HG03066 (cell line): ENCODE measurements at regions not wholly inside any gene's neighbourhood (a gene's known extent, or its start where the extent isn't known, plus 50 kb on each side); places are given as distances from the start of the nearest gene placed in this dataset.
"Not testable (repeated sequence)": the region's sequence is repeated elsewhere in the genome, so short reads cannot be mapped to it uniquely, and the experiment has no call there.

Source experiments
- ATAC-seq: cut with Tn5 transposase; IDR thresholded peaks from one replicate; pipeline ENCODE4 v1.9.1; 2021; ENCODE audit warnings: low read depth; ENCODE audit not compliant: unreplicated experiment

DNA sequence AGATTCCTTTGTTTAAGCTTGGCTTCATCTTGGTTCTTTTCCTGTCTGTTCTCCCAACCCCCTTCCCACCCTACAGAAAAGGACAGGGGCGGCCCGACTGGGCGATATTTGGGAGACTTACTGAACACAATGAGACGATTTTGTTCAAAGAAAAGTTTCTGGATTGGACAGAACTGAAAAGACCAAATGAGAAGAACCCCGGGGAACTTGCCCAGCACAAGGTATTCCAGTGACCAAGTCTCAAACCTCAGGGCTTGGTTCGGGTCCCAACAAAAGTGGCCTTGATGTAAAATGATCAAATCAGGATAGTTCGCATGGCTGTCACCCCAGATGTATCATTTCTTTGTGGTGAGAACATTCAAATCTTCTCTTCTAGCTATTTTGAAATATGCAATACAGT is 73.9 kb upstream of the LYZL2 start:
- not testable (repeated sequence) for ATAC-seq

DNA sequence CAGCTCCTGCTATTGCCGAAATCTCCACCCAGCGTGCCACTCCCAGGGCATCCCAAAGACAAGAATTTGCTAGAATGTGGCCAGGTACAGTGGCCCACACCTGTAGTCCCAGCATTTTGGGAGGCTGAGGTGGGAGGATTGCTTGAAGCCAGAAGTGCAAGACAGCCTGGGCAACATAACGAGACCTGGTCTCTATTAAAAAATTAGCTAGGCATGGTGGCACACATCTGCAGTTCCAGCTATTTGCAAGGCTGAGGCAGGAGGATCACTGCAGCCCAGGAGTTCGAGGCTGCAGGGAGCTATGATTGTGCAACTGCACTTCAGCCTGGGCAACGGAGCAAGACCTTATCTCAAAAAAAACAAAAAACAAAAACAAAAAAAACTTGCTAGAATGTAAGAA is 73.3 kb upstream of the LYZL2 start:
- no peak for ATAC-seq

DNA sequence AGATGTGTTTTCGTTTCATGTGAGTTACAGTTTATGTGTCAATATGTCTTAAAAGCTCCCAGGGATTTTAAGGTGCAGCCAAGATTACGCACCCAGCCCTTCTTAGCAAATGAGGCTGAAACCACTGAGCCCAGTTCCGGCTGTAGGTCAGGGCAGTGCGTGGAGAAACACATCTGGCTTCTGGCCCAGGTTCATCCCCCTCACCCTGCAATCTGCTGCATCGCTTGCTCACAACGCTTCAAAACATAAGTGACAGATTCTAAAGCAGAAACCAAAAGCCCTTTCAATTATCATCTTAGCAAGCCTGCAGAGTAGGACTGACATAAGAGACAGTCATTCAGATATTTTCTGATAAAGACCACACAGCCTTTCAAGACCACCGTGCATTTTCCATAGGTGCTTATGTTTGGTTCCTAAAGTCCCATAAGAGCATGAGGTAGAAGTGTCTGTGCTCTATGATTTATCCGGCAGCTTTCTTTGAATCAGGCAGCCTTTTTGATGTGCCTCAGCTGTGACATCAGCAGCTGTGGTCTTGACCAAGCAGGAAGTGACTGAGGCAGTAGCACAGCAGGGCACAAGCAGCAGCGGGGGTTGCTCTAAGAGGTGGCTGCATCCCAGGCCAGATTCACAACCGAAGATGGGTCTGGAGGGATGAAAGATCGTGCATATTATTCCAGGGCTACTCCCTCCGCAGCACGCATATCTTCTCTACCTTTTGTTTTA is 72.1 kb upstream of the LYZL2 start:
- peak; percentile 56 for ATAC-seq

DNA sequence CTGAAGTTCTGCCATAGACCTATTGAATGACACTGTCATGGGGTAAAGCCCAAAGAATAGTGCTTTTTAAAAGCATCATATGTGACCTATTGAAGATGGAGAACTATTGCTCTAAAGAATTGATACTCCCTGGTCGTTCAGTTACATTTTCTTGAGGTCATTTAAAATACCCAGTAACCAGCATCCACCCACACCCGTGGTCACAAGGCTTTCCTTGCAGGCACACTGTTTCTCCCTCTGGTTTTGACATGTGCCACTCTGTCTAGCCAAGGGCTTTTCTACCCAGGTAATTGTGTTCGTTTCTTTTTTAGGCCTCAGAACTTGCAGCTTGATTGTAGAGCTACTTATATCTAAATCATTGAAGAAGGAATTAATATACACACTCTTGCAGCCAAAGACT is 68.3 kb upstream of the LYZL2 start:
- ATAC-seq, result no peak

DNA sequence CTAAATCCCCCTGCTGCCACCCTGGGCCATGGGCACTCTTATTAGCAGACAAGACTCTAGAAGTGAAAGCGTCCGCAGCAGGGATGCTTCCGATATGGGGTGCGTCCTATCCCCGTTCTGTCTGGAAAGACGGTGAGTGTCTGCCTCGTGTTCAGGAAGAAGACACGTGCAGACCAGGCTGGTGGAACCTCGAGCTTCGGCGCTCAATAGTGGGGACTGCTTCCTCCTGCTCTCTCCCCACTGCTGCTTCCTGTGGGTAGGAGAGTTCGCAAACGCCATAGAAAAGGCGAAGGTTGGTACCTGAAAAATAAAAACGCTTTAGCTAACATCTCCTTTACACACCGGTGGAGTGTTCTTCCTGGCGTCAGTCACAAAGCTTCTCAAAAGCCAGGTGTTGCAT is 67.7 kb upstream of the LYZL2 start:
- ATAC-seq, result not testable (repeated sequence)

DNA sequence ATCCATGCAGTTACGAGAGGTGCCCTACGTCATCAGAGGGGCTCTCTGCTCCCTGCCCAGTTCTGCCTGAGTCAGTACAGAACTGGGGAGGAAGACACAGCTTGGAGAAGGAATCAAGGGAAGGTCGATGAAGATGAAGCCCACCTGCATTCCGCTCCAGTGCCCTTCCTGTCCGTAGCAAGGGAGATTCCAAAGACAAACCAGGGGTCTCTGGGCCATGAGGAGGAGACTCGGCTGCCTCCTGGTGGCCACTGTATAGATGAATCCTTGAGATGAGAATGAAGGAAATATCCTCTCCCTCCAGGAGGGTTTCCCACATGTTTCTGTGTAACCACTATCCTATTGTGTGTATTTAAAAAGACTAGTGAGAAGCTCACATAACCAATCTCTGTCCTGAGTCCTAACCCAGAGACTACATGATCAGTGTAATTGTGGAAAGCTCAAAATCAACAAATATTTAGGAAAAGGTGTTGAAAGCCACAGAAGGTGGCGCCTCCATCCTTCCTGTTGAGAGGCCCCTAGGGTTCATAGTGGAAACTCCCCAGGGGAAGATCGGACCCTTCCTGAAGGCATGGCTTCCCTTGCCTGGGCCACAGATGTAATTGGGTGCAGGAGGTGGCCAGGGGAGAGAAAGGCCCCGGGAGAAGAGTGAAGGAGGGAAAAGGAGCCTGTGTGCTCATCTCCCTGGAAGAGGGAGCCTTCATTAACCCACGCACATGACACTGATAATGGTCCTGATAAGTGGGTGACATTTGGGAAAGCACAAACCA is 67.0 kb upstream of the LYZL2 start:
- not testable (repeated sequence) for ATAC-seq

DNA sequence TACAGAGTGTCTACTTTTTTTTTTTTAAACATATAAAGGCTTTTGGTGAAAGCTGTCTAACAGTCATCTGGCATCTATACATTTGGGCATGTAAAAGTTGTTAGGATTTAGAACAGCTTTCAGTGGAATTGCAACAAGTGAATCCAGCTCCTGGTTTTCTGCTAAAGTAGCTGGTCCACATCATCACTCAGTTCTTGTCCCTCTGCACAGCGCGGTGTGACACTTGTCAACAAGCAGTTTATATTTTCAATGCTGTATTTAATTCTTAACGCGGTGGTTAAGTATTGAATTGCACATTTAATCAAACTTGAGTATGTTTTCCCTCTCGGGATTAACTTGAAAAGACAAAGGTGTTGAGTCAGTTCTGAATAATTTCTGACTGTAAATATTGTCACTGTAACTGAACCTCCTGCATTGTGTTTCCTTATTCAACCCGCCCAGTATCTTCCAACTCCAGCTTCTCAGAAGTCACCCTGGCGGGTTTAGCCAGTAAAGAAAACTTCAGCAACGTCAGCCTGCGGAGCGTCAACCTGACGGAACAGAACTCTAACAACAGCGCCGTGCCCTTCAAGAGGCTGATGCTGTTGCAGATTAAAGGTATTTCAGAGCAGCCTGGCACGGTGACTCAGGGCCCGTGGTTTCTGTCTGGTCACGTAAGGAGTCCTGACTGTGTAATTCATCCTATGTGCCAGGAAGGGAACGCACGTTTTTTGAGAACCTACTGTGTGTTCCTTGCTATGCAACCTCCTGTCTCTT is 66.1 kb upstream of the LYZL2 start:
- ATAC-seq, result not testable (repeated sequence)

DNA sequence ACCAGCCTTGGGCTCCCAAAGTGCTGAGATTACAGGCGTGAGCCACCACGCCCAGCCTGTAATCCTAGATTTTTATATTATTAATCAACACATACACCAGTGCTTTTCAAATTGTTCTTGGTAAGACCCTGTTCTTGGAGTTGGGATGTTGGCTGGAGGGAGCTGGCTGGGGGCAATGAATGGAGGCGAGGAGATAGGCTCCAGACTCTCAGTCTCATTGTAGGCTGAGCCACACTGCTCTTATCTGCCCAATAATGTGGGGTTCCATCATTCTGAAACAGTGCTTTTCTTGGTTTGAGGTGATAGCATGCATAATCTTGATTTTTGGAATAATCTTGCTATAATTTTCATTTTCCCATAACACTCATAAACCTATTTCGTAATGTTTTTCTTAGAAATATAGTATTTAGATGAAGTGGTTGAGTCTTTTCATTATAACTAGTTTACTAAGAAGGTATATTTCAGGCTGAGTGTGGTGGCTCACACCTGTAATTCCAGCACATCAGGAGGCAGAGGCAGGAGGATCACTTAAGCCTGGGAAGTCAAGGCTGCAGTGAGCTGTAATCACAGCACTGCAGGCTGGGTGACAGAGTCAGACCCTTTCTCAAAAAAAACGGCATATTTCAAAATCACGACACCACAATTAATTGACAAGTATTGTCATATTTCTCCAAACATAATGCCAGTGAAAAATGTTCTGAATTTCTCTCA is 65.1 kb upstream of the LYZL2 start:
- ATAC-seq, result no peak

DNA sequence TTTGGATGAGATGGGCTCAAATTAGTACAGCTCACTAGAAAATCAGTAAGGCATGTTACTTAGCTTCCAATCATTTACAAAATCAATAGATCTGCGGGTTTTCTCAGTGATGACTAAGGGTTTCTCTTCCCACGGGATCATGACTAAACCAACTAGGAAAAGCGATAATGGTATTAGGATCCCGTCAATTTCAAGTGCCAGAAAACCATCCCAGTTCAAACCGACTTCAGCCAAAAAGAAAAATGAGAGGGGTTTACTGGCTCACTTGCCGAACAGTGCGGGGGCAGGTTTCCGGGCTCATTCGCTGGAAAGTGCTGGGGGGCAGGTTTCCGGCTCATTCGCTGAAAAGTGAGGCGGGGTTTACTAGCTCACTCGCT is 62.1 kb upstream of the LYZL2 start:
- no peak for ATAC-seq

DNA sequence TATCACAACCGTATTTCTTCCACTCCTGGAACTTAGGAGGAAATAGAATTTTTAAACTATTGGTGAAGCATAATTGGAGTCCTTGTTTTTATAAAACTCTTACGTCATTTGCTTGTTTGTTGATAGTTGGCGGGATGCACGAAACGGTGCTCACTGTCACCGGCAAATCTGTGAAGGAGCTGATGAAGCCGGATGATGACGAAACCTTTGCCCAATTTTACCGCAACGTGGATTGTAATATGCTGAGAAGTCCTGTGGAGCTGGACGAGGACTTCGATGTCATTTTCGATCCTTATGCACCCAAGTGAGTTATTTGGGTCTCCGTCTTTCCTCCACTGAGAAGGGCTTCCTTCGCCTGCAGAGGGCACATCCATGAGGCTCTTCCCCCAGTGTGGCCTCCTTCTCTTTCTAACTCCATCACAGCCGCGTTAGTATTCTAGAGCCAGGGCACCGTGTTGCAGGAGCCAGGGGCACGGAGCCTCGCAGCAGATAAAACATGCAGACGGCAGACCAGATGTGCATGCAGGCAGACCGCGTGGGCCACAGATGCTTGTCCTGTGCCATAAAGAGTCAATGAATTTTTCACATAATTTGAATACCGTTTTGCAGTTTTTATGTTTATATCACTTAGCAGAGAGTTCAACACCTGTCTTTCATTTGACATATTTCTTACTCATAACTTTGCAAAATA is 61.5 kb upstream of the LYZL2 start:
- not testable (repeated sequence) for ATAC-seq

DNA sequence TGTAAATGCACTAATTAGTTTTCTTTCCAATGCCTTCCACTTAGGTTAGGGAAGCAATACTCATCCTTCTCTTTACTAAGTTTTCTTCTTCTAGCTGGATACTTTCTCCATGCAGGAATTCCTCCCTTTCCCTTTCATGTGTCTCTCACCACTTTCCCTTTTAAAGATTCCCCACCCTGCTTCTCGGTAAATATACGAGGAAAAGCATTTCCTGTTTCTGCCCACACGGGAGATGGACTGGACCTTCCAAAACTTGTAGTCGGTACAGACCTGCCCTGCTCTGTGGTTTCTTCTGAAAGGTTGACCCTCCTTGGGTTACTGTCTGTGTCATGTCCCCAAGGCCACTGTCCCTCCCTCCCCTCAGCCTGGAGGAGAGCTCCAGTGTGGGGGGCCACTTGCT is 58.9 kb upstream of the LYZL2 start:
- ATAC-seq, result no peak

DNA sequence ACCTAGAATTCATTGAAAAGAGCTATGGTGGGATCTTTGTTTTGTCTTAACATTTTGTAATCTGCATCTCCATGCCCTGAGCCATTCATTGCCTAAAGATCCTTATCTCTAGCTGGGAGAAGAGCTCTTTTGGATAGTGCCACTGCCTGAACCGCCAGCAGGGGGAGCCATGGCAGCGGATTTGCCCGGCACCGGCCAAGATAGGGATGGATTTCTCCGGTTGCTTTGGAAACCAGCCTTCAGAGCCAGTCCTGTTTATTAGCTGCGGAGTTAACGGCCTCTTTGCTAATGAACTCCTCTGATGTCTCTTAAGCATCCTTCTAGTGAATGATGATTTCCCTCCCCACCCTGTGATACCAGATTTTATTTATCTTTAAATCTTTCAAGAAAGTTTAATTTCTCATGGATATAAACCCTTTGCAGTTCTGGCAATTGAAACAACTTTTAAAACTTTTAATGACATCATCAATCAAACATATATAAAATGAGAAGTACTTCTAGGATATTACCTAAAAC is 58.2 kb upstream of the LYZL2 start:
- ATAC-seq, result no peak

DNA sequence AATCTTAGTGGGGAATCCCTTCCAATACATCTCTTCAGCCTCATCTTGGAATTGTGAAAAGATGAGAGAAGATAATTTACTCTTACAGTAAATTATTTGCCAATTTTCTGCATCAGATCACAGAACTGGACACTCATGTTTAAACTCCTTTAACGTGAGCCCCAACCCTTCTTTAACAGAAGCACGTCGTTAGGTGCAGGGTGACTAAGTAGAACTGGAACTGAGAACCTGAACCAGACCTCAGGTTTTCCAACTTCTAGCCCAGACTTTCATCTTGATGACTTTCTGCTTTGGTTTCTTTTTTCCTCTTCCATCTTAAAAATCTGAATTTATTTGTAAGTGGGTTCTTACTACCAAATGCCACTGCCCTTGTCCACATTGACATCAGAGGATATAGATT is 57.2 kb upstream of the LYZL2 start:
- no peak for ATAC-seq

DNA sequence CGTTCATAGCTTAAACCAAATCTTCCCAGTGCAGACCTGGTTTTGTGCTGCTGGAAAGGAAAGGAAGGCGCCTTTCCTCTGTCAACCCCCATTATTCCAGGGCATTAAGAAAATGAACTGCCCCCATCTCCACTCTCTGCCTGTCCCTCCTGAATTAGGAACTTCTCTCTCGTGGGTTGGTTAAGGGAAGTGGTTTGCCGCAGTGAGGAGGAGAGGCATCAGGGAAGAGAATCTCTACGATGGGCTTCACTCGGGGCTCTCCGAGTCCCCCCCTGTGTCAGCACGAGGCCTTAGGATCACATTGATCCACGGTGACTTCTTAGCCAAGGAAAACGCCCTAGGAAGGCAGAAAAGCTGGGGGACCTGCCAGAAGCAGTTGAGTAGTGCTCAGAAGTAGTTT is 53.9 kb upstream of the LYZL2 start:
- ATAC-seq, result no peak

DNA sequence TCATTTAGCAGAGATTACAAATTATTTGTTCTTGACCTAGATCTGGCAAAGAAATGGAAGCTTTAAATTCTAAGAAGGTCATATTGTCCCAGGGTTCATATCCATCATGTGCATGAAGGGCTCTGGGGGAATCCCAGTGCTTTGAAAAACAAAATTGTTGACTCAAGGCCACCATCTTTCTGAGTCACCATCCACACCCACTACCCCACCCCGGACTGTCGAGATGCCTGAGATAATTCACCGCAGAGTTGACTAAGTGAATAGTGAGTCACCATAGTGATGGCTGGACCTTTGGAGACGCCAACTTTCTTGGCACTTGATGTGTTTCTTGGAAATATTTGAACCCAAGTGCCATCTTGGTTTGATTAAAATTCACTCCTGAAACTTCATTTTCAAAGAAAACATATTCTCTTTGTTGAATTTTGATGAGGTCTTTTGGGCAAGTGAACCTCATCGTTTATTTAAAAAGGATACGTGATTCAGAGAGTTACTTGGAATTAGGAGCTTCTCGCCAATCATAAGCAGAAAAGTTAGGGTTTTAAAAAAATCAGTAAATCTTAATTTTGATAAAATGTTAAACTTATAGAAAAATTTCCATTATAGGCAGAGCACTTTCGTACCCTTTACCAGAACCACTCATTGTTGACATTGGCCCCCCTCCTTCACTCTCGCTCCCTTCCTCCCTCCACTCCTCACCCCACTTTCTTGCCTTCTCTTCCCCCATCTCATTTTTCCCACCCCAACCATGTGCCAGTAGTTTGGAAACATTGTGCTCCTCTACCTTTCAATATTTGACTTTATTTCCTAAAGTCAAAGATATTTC is 53.0 kb upstream of the LYZL2 start:
- ATAC-seq, result not testable (repeated sequence)

DNA sequence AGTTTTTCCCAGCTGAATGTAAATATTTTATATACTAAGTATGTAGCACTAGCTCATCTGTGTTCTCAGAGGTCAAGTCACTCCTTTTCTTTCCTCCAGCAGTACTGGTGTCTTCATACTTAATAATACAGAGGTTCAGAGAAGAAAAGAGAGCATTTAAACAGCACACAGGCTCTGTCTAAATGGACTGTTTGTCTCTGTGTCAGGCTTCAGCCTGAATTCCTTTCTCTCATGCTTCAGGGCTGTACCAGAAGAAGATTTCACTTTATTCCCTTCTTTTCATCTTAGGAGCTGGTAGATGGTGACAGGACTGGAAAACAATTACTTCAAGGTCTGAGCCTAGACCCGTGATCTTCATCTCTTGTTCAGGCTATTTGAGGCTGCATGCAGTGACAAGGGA is 51.4 kb upstream of the LYZL2 start:
- ATAC-seq, result no peak
